ENCODE measurements at regions not wholly inside any gene's neighbourhood (a gene's known extent, or its start where the extent isn't known, plus 50 kb on each side); places are given as distances from the start of the nearest gene placed in this dataset.

- TF ChIP-seq EP300 (IDR thresholded peaks at IDR 0.05): no peak
- TF ChIP-seq CTCF (IDR thresholded peaks at IDR 0.05): no peak
- TF ChIP-seq POLR2AphosphoS5 (IDR thresholded peaks at IDR 0.05): no peak
Measured at GRCh38 chr6:132234356-132234755, 166.9 kb downstream of the MOXD1 start.

Measured in stomach (tissue), 4 donors.